Epithelial cell of esophagus (primary cell): ENCODE measurements at regions not wholly inside any gene's neighbourhood (a gene's known extent, or its start where the extent isn't known, plus 50 kb on each side); places are given as distances from the start of the nearest gene placed in this dataset.
"Not testable (repeated sequence)": the region's sequence is repeated elsewhere in the genome, so short reads cannot be mapped to it uniquely, and the experiment has no call there.

Source experiments
- DNase-seq: peaks from one replicate; pipeline ENCODE4 v3.0.0; 2010; ENCODE audit warnings: low read depth
- H3K4me3 ChIP-seq: 2 replicates; pipeline ENCODE4 v1.5.1; 2011; ENCODE audit warnings: mild to moderate bottlenecking, low read length, control low read depth
- CTCF ChIP-seq: IDR thresholded peaks from 2 replicates; pipeline ENCODE4 v1.5.1; 2011; ENCODE audit warnings: low read depth, mild to moderate bottlenecking, low read length, control low read depth, inconsistent platforms; ENCODE audit not compliant: insufficient read depth; ENCODE audit errors: missing control alignments

- DNase-seq = no peak
- no peak overlapping the region for H3K4me3 ChIP-seq
- no peak for TF ChIP-seq CTCF
These were observed 172.2 kb upstream of the HEY2 start for GRCh38 chr6:125577124-125577662.

- peak; percentile 78 for DNase-seq
- TF ChIP-seq CTCF = peak; percentile 9
- no peak overlapping the region for H3K4me3 ChIP-seq
These were observed 164.9 kb upstream of the HEY2 start for GRCh38 chr6:125584468-125584939.

- no peak for TF ChIP-seq CTCF
- H3K4me3 ChIP-seq = no peak overlapping the region
- no peak for DNase-seq
These were observed 164.0 kb upstream of the HEY2 start for GRCh38 chr6:125585470-125585869.

GRCh38 chr6:125586074-125586473 lies 163.4 kb upstream of the HEY2 start:
- TF ChIP-seq CTCF = no peak
- H3K4me3 ChIP-seq = no peak overlapping the region
- DNase-seq = peak; percentile 87

GRCh38 chr6:125586605-125587004 lies 162.8 kb upstream of the HEY2 start:
- DNase-seq = peak; percentile 38
- TF ChIP-seq CTCF = no peak
- H3K4me3 ChIP-seq = no peak overlapping the region

GRCh38 chr6:125587666-125588632 lies 161.5 kb upstream of the HEY2 start:
- no peak for DNase-seq
- TF ChIP-seq CTCF = no peak
- H3K4me3 ChIP-seq = no peak overlapping the region

- not testable (repeated sequence) for H3K4me3 ChIP-seq, DNase-seq
These were observed 157.6 kb upstream of the HEY2 start for GRCh38 chr6:125591796-125592195.
